Body of pancreas (tissue), 4 donors: ENCODE measurements at regions not wholly inside any gene's neighbourhood (a gene's known extent, or its start where the extent isn't known, plus 50 kb on each side); places are given as distances from the start of the nearest gene placed in this dataset.

Source experiments
- ATAC-seq: fragments of 150-250 bp; one replicate; pipeline ENCODE4 v1.9.1; 2016
- DNase-seq, 4 donors: peaks; one replicate each; pipeline ENCODE4 v3.0.0-alpha.2; 2019
- H3K27ac ChIP-seq, 4 donors: fragments of 200-600 bp; sonication (generic); 1 replicate in 3 of 4; 2 replicates in 1 of 4; pipeline versions ENCODE4 v1.5.1 to v1.6.1; 2016 to 2019; ENCODE audit warnings: mild to moderate bottlenecking in 1 of 4, mixed read lengths in 1 of 4, moderate library complexity in 1 of 4
- H3K27me3 ChIP-seq, 2 donors: fragments of 200-600 bp; sonication (generic); one replicate each; pipeline ENCODE4 v1.6.0; 2016; ENCODE audit warnings: mild to moderate bottlenecking in 1 of 2
- H3K36me3 ChIP-seq, 2 donors: fragments of 200-600 bp; sonication (generic); replicated peaks in 1 of 2; 2 replicates each; pipeline ENCODE4 v1.5.1; 2016; ENCODE audit warnings: low read depth in 2 of 2; ENCODE audit not compliant: insufficient read depth in 1 of 2
- H3K4me1 ChIP-seq: fragments of 200-600 bp; sonication (generic); one replicate; pipeline ENCODE4 v1.6.0; 2016
- H3K4me3 ChIP-seq, 2 donors: fragments of 200-600 bp; sonication (generic); 1 replicate in 1 of 2; 2 replicates in 1 of 2; pipeline ENCODE4 v1.5.1; 2016 to 2019
- H3K9me3 ChIP-seq, 3 donors: fragments of 200-600 bp; sonication (generic); 1 replicate in 2 of 3; 2 replicates in 1 of 3; pipeline ENCODE4 v1.5.1; 2016
- CTCF ChIP-seq, 7 experiments: fragments of 450-650 bp in 4 of 7; fragments of 200-600 bp in 3 of 7; sonication (generic) in 3 of 7; IDR thresholded peaks; one replicate each; pipeline ENCODE4 v1.5.1; 2016 to 2019; ENCODE audit warnings: antibody characterized with exemption in 7 of 7
- POLR2A ChIP-seq, 3 donors: fragments of 450-650 bp; IDR thresholded peaks; one replicate each; pipeline ENCODE4 v1.6.1; 2016; ENCODE audit warnings: antibody characterized with exemption in 3 of 3, mild to moderate bottlenecking in 2 of 3
- WGBS, 2 donors: methylation state at CpG; one replicate each; pipeline ENCODE4 v1.1.5; 2017; 5-methylcytosine and 5-hydroxymethylcytosine counted together
- intact Hi-C: fragments of 100-400 bp; cut with DNase I; formaldehyde crosslinking; loops from one replicate; pipeline ENCODE4 v1.15.1; 2023

- H3K4me3 ChIP-seq: no peak overlapping the region
- no peaks in the 10 kb centered on the region for H3K4me1 ChIP-seq
- H3K27ac ChIP-seq: no peak overlapping the region
- H3K36me3 ChIP-seq: no peaks in the 10 kb centered on the region
- 40 to 47% methylated on average over 1 of the region's 1 CpG for WGBS, 2 donors
- TF ChIP-seq POLR2A (IDR thresholded peaks at IDR 0.05): no peak
- TF ChIP-seq CTCF (IDR thresholded peaks at IDR 0.05): no peak
- no peaks in the 10 kb centered on the region for H3K9me3 ChIP-seq
- intact Hi-C loops: no loop called here
- DNase-seq (no peak), ATAC-seq (no peak)
- no peaks in the 10 kb centered on the region for H3K27me3 ChIP-seq
Measured at GRCh38 chr15:38857814-38858213, 293.2 kb upstream of the RASGRP1 start.

GRCh38 chr15:38859574-38859973 is 295.0 kb upstream of the RASGRP1 start:
- no peak for DNase-seq
- TF ChIP-seq POLR2A (IDR thresholded peaks at IDR 0.05): no peak
- TF ChIP-seq CTCF (IDR thresholded peaks at IDR 0.05): no peak
- H3K36me3 ChIP-seq: no peaks in the 10 kb centered on the region
- H3K4me3 ChIP-seq: no peak overlapping the region
- H3K27me3 ChIP-seq: no peaks in the 10 kb centered on the region
- no peaks in the 10 kb centered on the region for H3K9me3 ChIP-seq
- 62 to 76% methylated on average over 2 of the region's 2 CpGs for WGBS, 2 donors
- H3K4me1 ChIP-seq: no peaks in the 10 kb centered on the region
- intact Hi-C loops: no loop called here
- ATAC-seq: no peak
- no peak overlapping the region for H3K27ac ChIP-seq

- TF ChIP-seq POLR2A (IDR thresholded peaks at IDR 0.05) (no peak), CTCF (IDR thresholded peaks at IDR 0.05) (no peak)
- Histone ChIP-seq H3K27me3 (no peaks in the 10 kb centered on the region), H3K27ac (no peak overlapping the region), H3K4me1 (no peaks in the 10 kb centered on the region), H3K36me3 (no peaks in the 10 kb centered on the region), H3K9me3 (no peaks in the 10 kb centered on the region), H3K4me3 (no peak overlapping the region)
- intact Hi-C loops: no loop called here
- 58 to 73% methylated on average over 4 of the region's 4 CpGs for WGBS, 2 donors
- ATAC-seq: no peak
- peak in 1 of 4 donors; percentile 17 for DNase-seq
Measured at GRCh38 chr15:38860253-38860652, 295.6 kb upstream of the RASGRP1 start.

GRCh38 chr15:38860674-38861073 is 296.1 kb upstream of the RASGRP1 start:
- ATAC-seq: no peak
- intact Hi-C loops: no loop called here
- H3K9me3 ChIP-seq: no peaks in the 10 kb centered on the region
- no peak overlapping the region for H3K4me3 ChIP-seq
- no peaks in the 10 kb centered on the region for H3K4me1 ChIP-seq
- TF ChIP-seq CTCF (IDR thresholded peaks at IDR 0.05) (no peak), POLR2A (IDR thresholded peaks at IDR 0.05) (no peak)
- no peak for DNase-seq
- H3K27me3 ChIP-seq: no peaks in the 10 kb centered on the region
- H3K36me3 ChIP-seq: no peaks in the 10 kb centered on the region
- H3K27ac ChIP-seq: no peak overlapping the region

- no peak overlapping the region for H3K4me3 ChIP-seq
- intact Hi-C loops: no loop called here
Measured at GRCh38 chr15:38861108-38861507, 296.5 kb upstream of the RASGRP1 start.

More at GRCh38 chr15:38861108-38861507, 296.5 kb upstream of the RASGRP1 start:
- H3K9me3 ChIP-seq: no peaks in the 10 kb centered on the region
- no peak for DNase-seq
- no peaks in the 10 kb centered on the region for H3K27me3 ChIP-seq
- TF ChIP-seq POLR2A (IDR thresholded peaks at IDR 0.05): no peak
- no peak for TF ChIP-seq CTCF (IDR thresholded peaks at IDR 0.05)
- H3K4me1 ChIP-seq: no peaks in the 10 kb centered on the region
- no peak overlapping the region for H3K27ac ChIP-seq
- no peaks in the 10 kb centered on the region for H3K36me3 ChIP-seq
- ATAC-seq: no peak
